CD14-positive monocyte (primary cell): ENCODE measurements at regions not wholly inside any gene's neighbourhood (a gene's known extent, or its start where the extent isn't known, plus 50 kb on each side); places are given as distances from the start of the nearest gene placed in this dataset.

Source experiments
- DNase-seq, 3 donors: peaks; one replicate each; pipeline ENCODE4 v3.0.0-alpha.2; 2011 to 2022
- H2AFZ ChIP-seq: 2 replicates; pipeline ENCODE4 v1.6.0; 2012; ENCODE audit warnings: mild to moderate bottlenecking, low read depth, low read length, inconsistent platforms; ENCODE audit not compliant: insufficient read depth, poor library complexity, severe bottlenecking
- H3K27ac ChIP-seq, 2 donors: 1 replicate in 1 of 2; 2 replicates in 1 of 2; pipeline ENCODE4 v1.5.1; 2012 to 2013; ENCODE audit warnings: low read length in 2 of 2, control low read depth in 1 of 2, inconsistent platforms in 1 of 2, low read depth in 1 of 2, mild to moderate bottlenecking in 1 of 2
- H3K27me3 ChIP-seq, 2 donors: one replicate each; pipeline versions ENCODE4 v1.6.0 to v1.6.1; 2011 to 2013; ENCODE audit warnings: low read length in 2 of 2; ENCODE audit not compliant: control insufficient read depth in 2 of 2, insufficient read depth in 2 of 2
- H3K36me3 ChIP-seq, 2 donors: replicated peaks in 1 of 2; 1 replicate in 1 of 2; 2 replicates in 1 of 2; pipeline versions ENCODE4 v1.5.1 to v1.6.1; 2012 to 2013; ENCODE audit warnings: low read length in 2 of 2, control low read depth in 1 of 2, inconsistent platforms in 1 of 2, mild to moderate bottlenecking in 1 of 2; ENCODE audit not compliant: insufficient read depth in 2 of 2, control insufficient read depth in 1 of 2
- H3K4me1 ChIP-seq, 2 donors: 1 replicate in 1 of 2; 2 replicates in 1 of 2; pipeline versions ENCODE4 v1.5.1 to v1.6.1; 2012 to 2013; ENCODE audit warnings: low read length in 2 of 2, control low read depth in 1 of 2, inconsistent platforms in 1 of 2, mild to moderate bottlenecking in 1 of 2, moderate library complexity in 1 of 2; ENCODE audit not compliant: insufficient read depth in 2 of 2, control insufficient read depth in 1 of 2
- H3K4me2 ChIP-seq: replicated peaks from 2 replicates; pipeline ENCODE3; 2012; ENCODE audit warnings: low read length, moderate library complexity, mild to moderate bottlenecking; ENCODE audit not compliant: poor library complexity, severe bottlenecking; ENCODE audit errors: extremely low read depth
- H3K4me3 ChIP-seq, 3 experiments: fragments of 200-600 bp in 1 of 3; sonication (generic) in 1 of 3; replicated peaks in 1 of 3; 1 replicate in 2 of 3; 2 replicates in 1 of 3; pipeline ENCODE4 v1.5.1; 2011 to 2013; ENCODE audit warnings: low read length in 3 of 3, mild to moderate bottlenecking in 3 of 3, control low read depth in 2 of 3, low read depth in 2 of 3, inconsistent platforms in 1 of 3, moderate library complexity in 1 of 3
- H3K79me2 ChIP-seq: 2 replicates; pipeline ENCODE4 v1.6.0; 2012; ENCODE audit warnings: mild to moderate bottlenecking, control low read depth, inconsistent platforms, low read length, moderate library complexity; ENCODE audit not compliant: insufficient read depth
- H3K9ac ChIP-seq: 2 replicates; pipeline ENCODE4 v1.6.0; 2017; ENCODE audit warnings: low read length, mild to moderate bottlenecking; ENCODE audit not compliant: insufficient read depth, poor library complexity, severe bottlenecking
- H3K9me3 ChIP-seq, 2 donors: replicated peaks in 1 of 2; 1 replicate in 1 of 2; 2 replicates in 1 of 2; pipeline versions ENCODE4 v1.5.1 to v1.6.1; 2012 to 2013; ENCODE audit warnings: low read length in 2 of 2, control low read depth in 1 of 2; ENCODE audit not compliant: control insufficient read depth in 1 of 2, insufficient read depth in 1 of 2
- H4K20me1 ChIP-seq: 2 replicates; pipeline ENCODE4 v1.6.0; 2012; ENCODE audit warnings: mild to moderate bottlenecking, low read length, control low read depth, moderate library complexity; ENCODE audit not compliant: insufficient read depth
- H3K27ac Mint-ChIP-seq, 7 donors: one replicate each; pipeline ENCODE4 v1.8.0; 2020; ENCODE audit warnings: mild to moderate bottlenecking in 7 of 7, mixed read lengths in 7 of 7, moderate library complexity in 6 of 7, inconsistent platforms in 2 of 7
- H3K27me3 Mint-ChIP-seq, 3 donors: one replicate each; pipeline ENCODE4 v1.8.0; 2021 to 2022; ENCODE audit warnings: low read depth in 3 of 3, mild to moderate bottlenecking in 3 of 3, mixed read lengths in 3 of 3, moderate library complexity in 3 of 3, inconsistent platforms in 1 of 3
- H3K36me3 Mint-ChIP-seq, 2 donors: one replicate each; pipeline ENCODE4 v1.8.0; 2020; ENCODE audit warnings: mixed read lengths in 2 of 2, inconsistent platforms in 1 of 2, mild to moderate bottlenecking in 1 of 2
- H3K4me1 Mint-ChIP-seq: one replicate; pipeline ENCODE4 v1.8.0; 2020; ENCODE audit warnings: mild to moderate bottlenecking, mixed read lengths
- H3K4me3 Mint-ChIP-seq, 2 donors: one replicate each; pipeline ENCODE4 v1.8.0; 2020; ENCODE audit warnings: mild to moderate bottlenecking in 2 of 2, mixed read lengths in 2 of 2, moderate library complexity in 1 of 2
- H3K9me3 Mint-ChIP-seq, 7 donors: one replicate each; pipeline ENCODE4 v1.8.0; 2020 to 2022; ENCODE audit warnings: mixed read lengths in 7 of 7, mild to moderate bottlenecking in 6 of 7, moderate library complexity in 6 of 7, inconsistent platforms in 2 of 7
- CTCF ChIP-seq: fragments of 200-600 bp; IDR thresholded peaks from one replicate; pipeline ENCODE4 v1.8.0; 2022; ENCODE audit warnings: antibody characterized with exemption, mild to moderate bottlenecking
- WGBS: methylation state at CpG from one replicate; pipeline ENCODE4 v1.1.5; 2013; ENCODE audit warnings: missing lambda C conversion rate; ENCODE audit not compliant: insufficient coverage; 5-methylcytosine and 5-hydroxymethylcytosine counted together
- intact Hi-C, 2 donors: fragments of 100-400 bp; cut with micrococcal nuclease; formaldehyde crosslinking; loops; one replicate each; pipeline versions ENCODE4 v1.15.0 to v1.15.1; 2023

GRCh38 chr12:92424338-92424737, 278.5 kb upstream of the PLEKHG7 start:
- intact Hi-C loops, result no loop called here
- Mint-ChIP-seq H3K4me3 (no peak overlapping the region), H3K27ac (no peak overlapping the region), H3K4me1 (peaks cover 7% of the 10 kb centered on the region), H3K9me3 (peaks cover 0 to 11% (median 0%) of the 10 kb centered on the region in 7 donors), H3K36me3 (no peaks in the 10 kb centered on the region), H3K27me3 (peaks cover 0 to 4% (median 0%) of the 10 kb centered on the region in 3 donors)
- TF ChIP-seq CTCF, result no peak
- no peak overlapping the region for H3K27ac ChIP-seq
- no peaks in the 10 kb centered on the region for H3K27me3 ChIP-seq
- H3K9me3 ChIP-seq, result no peaks in the 10 kb centered on the region
- no peaks in the 10 kb centered on the region for H3K79me2 ChIP-seq
- peak in 1 of 3 donors; percentile 9 for DNase-seq
- H3K4me2 ChIP-seq, result no peak overlapping the region
- no peak overlapping the region for H3K4me3 ChIP-seq
- no peaks in the 10 kb centered on the region for H3K36me3 ChIP-seq
- 87% methylated on average over 3 of the region's 4 CpGs for WGBS
- no peak overlapping the region for H2AFZ ChIP-seq
- H4K20me1 ChIP-seq, result no peaks in the 10 kb centered on the region
- H3K9ac ChIP-seq, result no peak overlapping the region
- H3K4me1 ChIP-seq, result no peaks in the 10 kb centered on the region

DNA sequence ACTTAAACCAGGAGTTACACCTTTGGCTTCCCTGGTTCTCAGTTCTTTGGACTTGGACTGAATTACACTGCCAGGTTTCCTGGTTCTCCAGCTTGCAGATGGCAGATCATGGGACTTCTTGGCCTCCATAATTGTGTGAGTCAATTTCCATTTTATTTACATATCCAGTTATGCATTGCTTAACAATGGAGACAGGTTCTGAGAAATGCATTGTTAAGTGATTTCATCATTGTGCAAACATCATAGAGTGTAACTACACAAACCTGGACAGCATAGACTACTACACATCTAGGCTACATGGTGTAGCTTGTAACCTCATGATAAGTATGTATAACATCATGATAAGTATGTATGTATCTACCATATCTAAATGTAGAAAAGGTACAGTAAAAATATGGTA, 276.1 kb upstream of the BTG1 start:
- no peak for TF ChIP-seq CTCF
- intact Hi-C loops, result no loop called here
- H3K27ac ChIP-seq, result no peak overlapping the region
- Mint-ChIP-seq H3K4me1 (peaks cover 11% of the 10 kb centered on the region), H3K4me3 (no peak overlapping the region), H3K36me3 (no peaks in the 10 kb centered on the region), H3K9me3 (peaks cover 0 to 2% (median 0%) of the 10 kb centered on the region in 7 donors), H3K27me3 (no peaks in the 10 kb centered on the region), H3K27ac (no peak overlapping the region)
- no peak overlapping the region for H2AFZ ChIP-seq
- H3K4me3 ChIP-seq, result no peak overlapping the region
- no peaks in the 10 kb centered on the region for H4K20me1 ChIP-seq
- no peaks in the 10 kb centered on the region for H3K4me1 ChIP-seq
- peak in 2 of 3 donors; percentile 40 to 54 for DNase-seq
- no peaks in the 10 kb centered on the region for H3K79me2 ChIP-seq
- no peaks in the 10 kb centered on the region for H3K9me3 ChIP-seq
- no peak overlapping the region for H3K9ac ChIP-seq
- H3K36me3 ChIP-seq, result no peaks in the 10 kb centered on the region
- no peak overlapping the region for H3K4me2 ChIP-seq
- H3K27me3 ChIP-seq, result no peaks in the 10 kb centered on the region
